Stomach (tissue), 8 donors: ENCODE measurements at regions not wholly inside any gene's neighbourhood (a gene's known extent, or its start where the extent isn't known, plus 50 kb on each side); places are given as distances from the start of the nearest gene placed in this dataset.

ENCODE experiments used
- DNase-seq, 2 donors: peaks; one replicate each; pipeline versions ENCODE4 v3.0.0 to v3.0.0-alpha.2; 2013 to 2019
- H3K27ac ChIP-seq, 5 donors: fragments of 200-600 bp in 4 of 5; sonication (generic) in 4 of 5; one replicate each; pipeline ENCODE4 v1.5.1; 2013 to 2019; ENCODE audit warnings: mild to moderate bottlenecking in 1 of 5, moderate library complexity in 1 of 5
- H3K27me3 ChIP-seq, 3 donors: fragments of 200-600 bp; sonication (generic); one replicate each; pipeline ENCODE4 v1.5.1; 2017 to 2019; ENCODE audit warnings: mixed run types in 1 of 3
- H3K36me3 ChIP-seq, 4 donors: fragments of 200-600 bp; sonication (generic); 1 replicate in 3 of 4; 2 replicates in 1 of 4; pipeline ENCODE4 v1.5.1; 2016 to 2019
- H3K4me1 ChIP-seq, 4 donors: fragments of 200-600 bp; sonication (generic); one replicate each; pipeline ENCODE4 v1.5.1; 2016 to 2019
- H3K4me3 ChIP-seq, 4 donors: fragments of 200-600 bp; sonication (generic) in 3 of 4; one replicate each; pipeline ENCODE4 v1.5.1; 2016 to 2019; ENCODE audit warnings: mild to moderate bottlenecking in 1 of 4
- H3K9me3 ChIP-seq, 4 donors: fragments of 200-600 bp; sonication (generic); one replicate each; pipeline ENCODE4 v1.5.1; 2016 to 2019
- CTCF ChIP-seq, 7 experiments: fragments of 450-650 bp in 4 of 7; fragments of 200-600 bp in 3 of 7; sonication (generic) in 3 of 7; IDR thresholded peaks; one replicate each; pipeline ENCODE4 v1.5.1; 2016 to 2019; ENCODE audit warnings: antibody characterized with exemption in 7 of 7, control low read depth in 2 of 7, mild to moderate bottlenecking in 1 of 7
- EP300 ChIP-seq: sonication (generic); formaldehyde crosslinking; IDR thresholded peaks from one replicate; pipeline ENCODE4 v1.6.1; 2017; ENCODE audit warnings: antibody characterized with exemption
- POLR2A ChIP-seq, 4 donors: fragments of 450-650 bp; IDR thresholded peaks; one replicate each; pipeline ENCODE4 v1.6.1; 2016; ENCODE audit warnings: antibody characterized with exemption in 4 of 4, control low read depth in 2 of 4, mild to moderate bottlenecking in 1 of 4, moderate library complexity in 1 of 4
- POLR2AphosphoS5 ChIP-seq, 3 donors: sonication (generic); formaldehyde crosslinking; IDR thresholded peaks; one replicate each; pipeline ENCODE4 v1.6.1; 2016; ENCODE audit warnings: antibody characterized with exemption in 3 of 3
- WGBS, 5 donors: extraction: QIAGEN DNeasy Blood & Tissue Kit in 3 of 5; methylation state at CpG; one replicate each; pipeline versions ENCODE4 v1.1.5 to v1.1.7; 2013 to 2018; 5-methylcytosine and 5-hydroxymethylcytosine counted together
- intact Hi-C: fragments of 100-400 bp; cut with DNase I; formaldehyde crosslinking; loops from one replicate; pipeline ENCODE4 v1.15.1; 2023; ENCODE audit warnings: low total_unique reads
- donor health status: healthy with polysubstance abuse.
- donor health status: Bipolar disorder and iron deficiency.
- donor health status: healthy.

DNA sequence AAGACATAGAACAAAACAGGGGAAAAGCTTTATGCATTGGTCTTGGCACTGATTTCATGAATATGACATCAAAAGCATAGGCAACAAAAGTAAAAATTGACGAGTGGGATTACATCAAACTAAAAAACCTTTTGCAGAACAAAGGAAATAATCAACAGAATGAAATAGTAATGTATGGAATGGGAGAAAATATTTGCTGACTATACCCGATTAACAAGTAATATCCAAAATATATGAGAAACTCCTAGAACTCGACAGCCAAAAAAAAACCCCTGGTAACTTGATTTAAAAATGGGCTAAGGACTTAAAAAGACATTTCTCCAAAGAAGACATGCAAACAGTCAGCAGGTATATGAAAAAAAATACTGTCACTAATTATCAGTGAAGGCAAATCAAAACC, 231.7 kb upstream of the MAN1A1 start:
- intact Hi-C loops, result no loop called here
- DNase-seq, result no peak
- Histone ChIP-seq H3K4me3 (no peak overlapping the region), H3K27me3 (no peaks in the 10 kb centered on the region), H3K27ac (no peak overlapping the region), H3K9me3 (peaks cover 0 to 11% (median 6%) of the 10 kb centered on the region in 4 donors), H3K36me3 (no peaks in the 10 kb centered on the region), H3K4me1 (no peaks in the 10 kb centered on the region)
- 90 to 95% (median 92%) methylated on average over 3 of the region's 3 CpGs for WGBS, 5 donors
- no peak for TF ChIP-seq POLR2AphosphoS5 (IDR thresholded peaks at IDR 0.05)
- no peak for TF ChIP-seq CTCF (IDR thresholded peaks at IDR 0.05)
- TF ChIP-seq EP300, result no peak
- TF ChIP-seq POLR2A (IDR thresholded peaks at IDR 0.05), result no peak

- no peak for DNase-seq
- 82 to 87% (median 83%) methylated on average over 2 of the region's 2 CpGs for WGBS, 5 donors
Measured at GRCh38 chr6:119575721-119576120, 226.2 kb upstream of the MAN1A1 start.

DNA sequence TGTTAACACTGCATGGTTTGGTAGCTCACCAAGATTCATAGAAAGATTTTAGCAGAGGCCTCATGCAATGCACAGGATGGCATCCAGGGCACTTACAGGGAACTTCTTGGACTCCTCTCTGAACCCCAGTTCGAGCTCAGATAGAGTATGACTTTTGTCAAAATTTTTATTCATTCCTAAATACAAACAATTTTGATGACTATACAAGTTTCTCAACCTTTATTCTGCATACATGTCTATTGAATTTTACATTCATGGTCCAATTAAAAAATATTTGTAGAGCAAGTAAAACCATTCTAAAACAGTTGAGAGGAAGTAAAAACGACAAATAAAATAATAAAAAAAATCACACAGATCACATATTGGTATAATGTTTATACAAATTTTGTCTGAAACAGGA, 219.0 kb upstream of the MAN1A1 start:
- TF ChIP-seq POLR2AphosphoS5 (IDR thresholded peaks at IDR 0.05) (no peak), CTCF (IDR thresholded peaks at IDR 0.05) (no peak), POLR2A (IDR thresholded peaks at IDR 0.05) (no peak), EP300 (no peak)
- H3K4me3 ChIP-seq, result no peak overlapping the region
- H3K27me3 ChIP-seq, result no peaks in the 10 kb centered on the region
- DNase-seq, result no peak
- H3K27ac ChIP-seq, result no peak overlapping the region
- H3K4me1 ChIP-seq, result no peaks in the 10 kb centered on the region
- intact Hi-C loops, result no loop called here
- 74 to 87% (median 84%) methylated on average over 2 of the region's 2 CpGs for WGBS, 5 donors
- H3K36me3 ChIP-seq, result no peaks in the 10 kb centered on the region
- no peaks in the 10 kb centered on the region for H3K9me3 ChIP-seq

More at GRCh38 chr6:119575721-119576120, 226.2 kb upstream of the MAN1A1 start:
- Histone ChIP-seq H3K27ac (no peak overlapping the region), H3K9me3 (peaks cover 3 to 20% (median 12%) of the 10 kb centered on the region in 4 donors), H3K27me3 (no peaks in the 10 kb centered on the region), H3K4me1 (no peaks in the 10 kb centered on the region), H3K4me3 (no peak overlapping the region), H3K36me3 (no peaks in the 10 kb centered on the region)
- TF ChIP-seq POLR2A (IDR thresholded peaks at IDR 0.05) (no peak), CTCF (IDR thresholded peaks at IDR 0.05) (no peak), EP300 (no peak), POLR2AphosphoS5 (IDR thresholded peaks at IDR 0.05) (no peak)
- intact Hi-C loops, result loop anchor here (10.0 kb wide), 1 partner anchor 181 kb away; no protein-coding TSS in a partner anchor

DNA sequence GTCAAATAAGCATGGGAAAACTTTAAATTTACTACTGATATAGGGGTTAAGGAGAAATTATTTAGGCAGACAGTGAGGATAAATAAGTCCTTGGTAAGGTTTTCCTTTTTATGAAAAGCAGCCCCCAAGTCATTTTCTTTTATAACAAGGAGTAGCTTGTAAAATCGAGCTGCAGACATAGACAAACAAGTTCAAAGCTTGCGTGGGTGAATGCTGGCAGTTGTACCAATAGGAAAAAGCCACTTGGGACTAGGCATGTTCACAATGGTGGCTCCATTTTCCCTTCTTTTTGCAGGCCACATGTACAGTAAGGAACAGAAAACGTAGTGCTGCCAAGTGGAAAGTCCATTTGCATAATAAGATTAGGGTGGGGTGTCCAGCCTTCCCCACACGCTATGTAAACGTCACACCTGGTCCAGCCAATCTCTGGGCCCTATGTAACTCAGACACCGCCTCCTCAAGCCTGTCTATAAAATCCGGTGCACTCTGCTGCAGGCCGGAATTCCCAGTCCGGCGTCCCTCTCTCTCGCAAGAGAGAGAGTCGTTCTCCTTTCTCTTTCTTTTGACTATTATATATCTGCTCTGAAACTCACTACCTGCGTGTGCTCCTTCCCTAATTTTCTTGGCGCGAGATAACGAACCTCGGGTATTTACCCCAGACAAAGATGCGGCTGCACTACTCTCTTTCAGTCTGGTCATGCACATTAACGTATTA, 217.1 kb upstream of the MAN1A1 start:
- Histone ChIP-seq H3K27ac (no peak overlapping the region), H3K36me3 (no peaks in the 10 kb centered on the region), H3K4me3 (no peak overlapping the region), H3K4me1 (no peaks in the 10 kb centered on the region), H3K27me3 (no peaks in the 10 kb centered on the region), H3K9me3 (no peaks in the 10 kb centered on the region)
- WGBS, 5 donors, result 91 to 93% (median 92%) methylated on average over 19 of the region's 19 CpGs
- TF ChIP-seq POLR2AphosphoS5 (IDR thresholded peaks at IDR 0.05), result no peak
- intact Hi-C loops, result no loop called here
- DNase-seq, result no peak

DNA sequence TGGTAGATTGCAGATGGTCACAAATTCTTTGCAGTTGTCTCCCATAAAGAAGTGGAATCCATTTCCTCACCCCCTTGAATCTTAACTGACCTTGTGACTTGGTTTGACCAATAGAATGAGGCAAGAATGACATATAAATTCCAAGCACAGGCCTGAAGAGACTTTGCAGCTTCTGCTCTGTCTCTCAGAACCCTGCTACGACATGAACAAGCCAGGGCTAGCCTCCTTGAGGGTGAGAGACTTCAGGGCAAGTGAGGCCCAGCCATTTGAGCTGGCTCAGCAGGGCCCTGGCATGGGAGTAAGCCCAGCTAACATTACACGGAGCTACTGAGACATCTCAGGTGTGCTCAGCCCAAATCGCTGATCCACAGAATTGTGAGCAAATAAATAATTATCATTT, 216.3 kb upstream of the MAN1A1 start:
- no peak for DNase-seq
- TF ChIP-seq EP300 (no peak), POLR2A (IDR thresholded peaks at IDR 0.05) (no peak), POLR2AphosphoS5 (IDR thresholded peaks at IDR 0.05) (no peak), CTCF (IDR thresholded peaks at IDR 0.05) (no peak)
- intact Hi-C loops, result no loop called here
- no peaks in the 10 kb centered on the region for H3K9me3 ChIP-seq
- WGBS, 5 donors, result 84 to 91% (median 88%) methylated on average over 3 of the region's 3 CpGs
- H3K4me3 ChIP-seq, result no peak overlapping the region
- no peak overlapping the region for H3K27ac ChIP-seq
- no peaks in the 10 kb centered on the region for H3K4me1 ChIP-seq
- H3K27me3 ChIP-seq, result no peaks in the 10 kb centered on the region
- no peaks in the 10 kb centered on the region for H3K36me3 ChIP-seq
